ENCODE measurements at regions not wholly inside any gene's neighbourhood (a gene's known extent, or its start where the extent isn't known, plus 50 kb on each side); places are given as distances from the start of the nearest gene placed in this dataset.

DNA sequence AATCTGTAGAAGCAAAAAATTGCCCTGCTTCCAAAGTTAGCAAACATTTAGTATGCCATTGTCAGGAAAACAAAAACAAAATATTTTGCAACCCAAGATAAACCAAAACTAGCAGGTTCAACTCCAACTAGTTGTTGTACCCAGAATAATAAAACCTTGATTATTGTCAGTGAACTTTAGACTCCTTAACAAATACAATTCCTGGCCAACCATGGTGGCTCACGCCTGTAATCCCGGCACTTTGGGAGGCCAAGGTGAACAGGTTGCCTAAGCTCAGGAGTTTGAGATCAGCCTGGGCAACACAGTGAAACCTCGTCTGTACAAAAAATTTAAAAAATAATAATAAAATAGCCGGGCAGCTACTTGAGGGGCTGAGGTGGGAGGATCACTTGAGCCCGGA lies 53.6 kb upstream of the EPCAM start:
- DNase-seq (ENCODE audit: low spot score) = no peak

DNA sequence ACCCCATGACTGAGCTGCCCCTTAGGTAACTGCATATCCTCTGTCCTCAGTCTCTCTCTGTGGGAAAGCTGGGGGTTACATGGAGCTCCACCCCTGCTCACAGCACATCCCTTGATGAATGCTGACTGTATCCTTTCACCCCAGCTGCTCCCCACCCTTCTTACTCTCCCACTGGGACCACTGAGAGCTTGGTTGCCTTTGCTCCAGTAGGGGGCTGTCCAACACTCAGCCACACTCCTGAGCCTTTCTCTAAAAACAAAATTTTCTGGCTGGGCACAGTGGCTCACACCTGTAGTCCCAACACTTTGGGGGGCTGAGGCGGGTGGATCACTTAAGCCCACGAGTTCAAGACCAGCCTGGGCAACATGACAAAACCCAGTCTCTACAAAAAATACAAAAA lies 55.4 kb upstream of the EPCAM start:
- no peak for DNase-seq (ENCODE audit: low spot score)

DNA sequence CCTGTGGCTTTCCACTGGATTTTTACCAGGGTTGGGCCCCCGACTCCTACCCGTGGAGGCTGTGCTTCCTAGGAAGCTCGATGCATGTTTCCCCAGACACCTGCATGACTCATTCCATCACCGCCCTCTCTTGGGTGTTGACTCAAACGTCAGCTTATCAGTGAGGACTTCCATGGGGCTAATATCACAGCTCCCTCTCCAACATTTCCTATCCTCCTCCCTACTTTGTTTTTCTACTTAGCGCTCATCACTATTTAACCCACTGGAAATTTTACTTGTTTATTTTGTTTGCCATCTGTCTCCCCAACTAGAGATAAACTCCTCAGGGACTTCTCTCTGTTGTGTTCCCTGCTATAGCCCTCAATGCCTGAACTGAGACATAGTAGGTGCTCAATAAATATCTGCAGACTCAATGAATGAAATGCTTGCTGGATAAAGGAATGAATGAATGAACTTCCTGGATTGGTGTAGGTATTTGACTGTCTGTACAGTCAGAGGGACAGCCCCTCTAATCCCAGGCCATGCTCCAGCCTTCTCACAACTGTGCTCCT lies 55.9 kb upstream of the EPCAM start:
- DNase-seq (ENCODE audit: low spot score) = peak; percentile 53

DNA sequence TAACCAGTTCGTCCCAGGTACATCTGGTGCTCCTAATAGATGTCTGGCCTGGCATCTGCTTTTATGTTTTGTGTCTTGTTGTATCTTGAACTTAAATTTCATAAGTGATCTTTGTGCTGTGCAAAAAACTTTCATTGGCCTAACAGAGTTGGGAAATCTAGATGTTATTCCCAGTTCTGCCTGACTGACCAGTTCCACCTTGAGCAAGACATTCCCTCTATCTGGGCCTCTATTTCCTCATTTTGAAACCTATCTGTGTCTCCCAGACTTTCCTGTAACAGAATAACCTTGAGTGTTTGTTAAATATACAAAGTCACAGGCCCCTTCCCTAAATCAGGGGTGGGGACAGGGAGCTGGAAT lies 56.6 kb upstream of the EPCAM start:
- DNase-seq (ENCODE audit: low spot score) = no peak

DNA sequence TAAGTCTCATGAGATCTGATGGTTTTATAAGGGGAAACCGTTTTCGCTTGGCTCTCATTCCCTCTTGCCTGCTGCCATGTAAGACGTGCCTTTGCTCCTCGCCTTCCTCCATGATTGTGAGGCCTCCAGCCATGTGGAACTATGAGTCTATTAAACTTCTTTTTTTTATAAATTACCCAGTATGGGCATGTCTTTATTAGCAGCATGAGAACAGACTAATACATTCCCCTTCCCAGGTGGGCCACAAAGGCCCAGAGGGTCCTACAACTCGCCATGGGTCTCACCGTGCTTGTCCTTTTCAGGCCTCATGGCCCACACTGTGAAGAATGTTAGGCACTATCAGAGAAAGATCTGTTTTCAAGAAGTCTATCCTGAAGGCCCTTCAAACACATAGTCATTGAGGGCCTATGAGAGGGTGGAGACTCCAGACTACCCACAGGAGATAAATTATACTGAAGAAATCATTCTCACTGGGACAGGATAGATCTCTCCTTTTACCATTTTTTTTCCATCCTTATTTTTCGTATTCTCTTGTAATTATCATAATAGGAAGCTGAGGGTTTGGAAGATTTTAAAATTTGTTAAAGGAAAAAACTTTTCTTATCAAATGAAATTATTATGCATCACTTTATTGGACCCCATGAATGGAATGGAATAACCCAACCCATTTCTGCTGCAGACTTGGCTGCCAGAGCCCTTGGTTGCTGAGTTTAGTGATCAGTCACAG lies 57.2 kb upstream of the EPCAM start:
- no peak for DNase-seq (ENCODE audit: low spot score)

DNA sequence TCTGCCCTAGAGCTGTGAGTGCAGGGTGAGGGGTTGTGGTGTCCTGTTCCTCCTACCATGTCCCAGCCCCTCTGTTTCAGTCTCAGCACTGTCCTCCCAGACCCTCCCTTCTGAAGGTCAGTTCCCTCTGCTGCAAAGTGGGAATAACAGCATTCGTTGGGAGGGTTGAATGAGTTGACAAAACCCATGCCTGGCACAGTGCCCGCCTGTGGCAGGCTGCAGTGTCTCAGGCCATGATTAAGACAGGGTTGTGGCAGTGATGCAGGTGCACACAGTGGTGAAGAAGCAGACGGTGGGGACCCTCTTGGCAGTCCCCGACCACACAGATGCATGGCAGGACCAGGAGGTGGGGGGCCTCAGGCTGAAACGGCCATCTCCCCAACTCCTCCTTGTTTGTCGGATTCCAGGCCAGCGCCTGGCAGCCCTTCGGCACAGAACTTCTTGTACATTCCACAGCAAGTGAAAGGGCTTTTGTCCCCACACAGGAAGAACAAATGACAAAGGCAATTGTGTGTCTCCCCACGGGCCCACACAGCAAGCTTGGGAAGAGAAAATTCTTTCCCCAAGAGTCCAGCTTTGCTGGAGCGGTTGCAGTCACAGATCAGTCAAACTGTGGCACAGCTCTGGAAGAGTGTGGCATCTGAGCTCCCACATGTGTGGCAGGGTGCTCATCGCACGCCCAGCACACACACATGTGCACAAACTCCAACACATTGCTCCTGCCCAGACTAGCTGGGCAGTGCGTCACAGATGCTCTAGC lies 58.1 kb upstream of the EPCAM start:
- DNase-seq (ENCODE audit: low spot score) = peak; percentile 29

DNA sequence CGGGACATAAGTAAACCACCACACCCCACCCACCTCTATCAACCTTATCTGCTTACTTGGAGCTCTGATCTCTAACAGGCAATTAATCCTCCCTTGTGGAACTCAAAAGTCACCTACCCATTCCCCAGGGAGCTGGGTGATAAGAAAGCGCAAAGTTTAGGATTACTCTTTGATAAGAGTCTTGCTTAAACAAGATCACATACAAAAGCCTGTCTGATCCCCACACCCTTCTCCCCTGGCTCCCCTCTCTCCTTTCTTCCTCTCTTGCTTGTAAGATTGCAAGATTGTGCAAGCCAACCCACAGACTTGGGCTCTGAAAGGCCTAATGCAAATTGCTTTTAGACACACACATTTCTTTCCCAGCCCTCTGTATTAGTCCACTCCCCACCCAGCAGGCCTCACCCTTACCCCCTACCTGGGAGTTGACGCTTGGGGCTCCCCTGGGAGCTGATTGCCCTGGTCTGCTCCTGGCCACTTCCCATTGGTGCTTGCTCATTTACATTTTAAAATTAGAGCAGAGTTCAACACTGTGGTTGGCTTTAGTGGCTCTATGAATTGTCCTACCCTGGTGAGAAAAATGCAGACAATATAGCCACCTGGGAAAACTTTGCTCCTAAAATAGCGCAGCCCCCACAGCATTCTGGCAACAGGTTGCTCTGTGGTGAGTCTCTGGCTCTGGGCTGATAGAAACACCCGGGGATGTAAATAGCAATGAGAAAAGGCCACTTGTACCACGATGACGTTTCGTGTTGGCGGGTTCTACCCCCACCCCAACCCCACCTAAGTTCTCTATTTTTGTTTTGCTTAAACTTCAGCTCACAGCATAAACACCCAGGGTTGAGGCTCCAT lies 58.9 kb upstream of the EPCAM start:
- DNase-seq (ENCODE audit: low spot score) = no peak

DNA sequence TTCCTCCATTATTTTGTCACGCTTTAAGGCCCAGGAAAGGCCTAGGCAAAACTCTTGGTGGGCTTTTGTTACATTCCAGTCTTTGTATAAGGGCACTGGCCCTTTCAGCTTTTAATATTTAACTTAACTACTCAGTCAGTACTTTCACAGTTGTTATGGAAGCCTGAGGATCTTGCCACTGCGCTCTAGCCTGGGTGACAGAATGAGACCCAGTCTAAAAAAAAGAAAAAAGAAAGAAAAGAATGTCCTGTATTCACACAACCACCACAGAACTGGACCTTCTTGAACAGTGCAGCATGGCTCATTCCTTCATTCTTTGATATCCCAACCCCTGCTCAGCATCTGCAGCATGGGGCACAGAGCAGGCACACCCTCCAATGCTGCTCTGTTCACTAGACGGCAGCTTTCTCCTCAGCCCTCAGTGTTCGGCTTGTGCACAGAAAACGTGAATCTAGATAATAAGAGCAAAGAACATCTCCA lies 59.6 kb upstream of the EPCAM start:
- no peak for DNase-seq (ENCODE audit: low spot score)

DNA sequence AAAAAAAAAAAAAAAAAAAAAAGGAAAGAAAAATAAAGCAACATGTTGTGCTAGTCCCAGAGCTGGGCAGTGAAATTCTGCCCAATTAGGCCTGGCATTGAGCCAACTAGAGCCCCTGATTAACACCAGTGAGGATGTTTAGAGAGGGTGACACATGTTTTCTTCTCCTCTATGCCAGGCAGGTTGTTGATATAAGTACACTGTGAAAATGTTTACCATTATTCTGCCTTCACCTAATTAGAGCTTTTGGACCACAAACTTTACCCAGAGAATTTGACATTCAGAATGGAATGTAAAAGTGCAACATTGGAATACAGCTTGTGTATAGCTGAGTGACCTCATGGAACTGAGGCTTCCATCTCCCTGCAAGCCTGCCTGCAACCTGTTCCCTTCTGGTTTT lies 62.0 kb upstream of the EPCAM start:
- DNase-seq (ENCODE audit: low spot score) = no peak

DNA sequence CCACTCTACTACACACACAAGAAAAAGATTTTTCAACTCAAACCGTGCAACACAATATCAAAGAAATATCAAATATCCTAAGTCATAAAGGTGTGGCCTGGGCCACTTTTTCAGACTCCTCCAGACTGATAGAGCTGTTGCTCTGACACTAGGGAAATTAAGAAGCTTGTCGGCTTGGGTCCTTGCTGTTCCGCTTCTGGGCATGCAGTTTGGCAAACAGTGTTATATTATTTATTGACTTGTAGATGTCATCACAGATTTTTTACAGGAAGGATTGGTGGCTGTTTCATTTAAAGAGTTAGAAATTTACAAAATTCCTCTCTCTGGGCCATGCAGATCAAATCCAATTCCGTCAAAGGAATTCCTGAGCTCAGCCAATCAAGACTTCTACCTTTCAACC lies 64.5 kb upstream of the EPCAM start:
- DNase-seq (ENCODE audit: low spot score) = no peak

DNA sequence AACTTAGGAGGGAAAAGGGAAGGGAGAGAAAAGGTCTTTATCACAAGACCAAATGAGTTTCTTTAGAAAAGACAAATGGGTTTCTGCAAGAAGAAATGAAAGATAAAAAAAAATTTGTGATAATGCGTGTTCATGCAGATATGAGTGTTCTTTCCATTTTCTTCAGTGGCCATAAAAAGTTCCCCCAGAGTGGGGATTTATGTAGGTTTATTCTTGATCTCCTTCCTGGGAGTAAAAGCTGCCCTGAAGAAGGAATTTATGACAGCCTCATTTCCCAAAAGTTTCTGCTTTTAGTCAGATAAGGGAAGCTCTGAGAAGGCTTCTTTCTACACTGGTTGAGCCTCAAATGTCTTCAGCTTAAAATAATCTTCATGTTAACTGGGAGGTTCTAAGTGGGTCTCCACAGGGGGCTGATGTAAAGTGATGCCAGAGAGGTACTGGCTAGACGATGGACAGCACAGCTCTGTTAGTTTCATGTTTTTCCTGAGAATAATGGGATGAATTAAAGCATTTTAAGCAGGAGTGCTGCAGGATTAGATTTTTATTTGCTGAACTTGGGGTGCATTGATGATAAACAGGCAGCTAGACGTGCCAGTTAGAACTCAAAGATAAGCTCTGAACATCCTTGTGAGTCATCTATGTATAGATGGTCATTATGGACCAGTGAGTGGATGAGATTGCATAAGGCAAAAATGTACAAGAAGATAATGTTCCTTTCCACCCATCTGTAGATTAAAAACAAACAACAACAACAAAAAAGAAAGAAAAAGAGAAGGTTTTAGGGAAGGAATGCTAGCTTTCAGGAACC lies 65.6 kb upstream of the EPCAM start:
- no peak for DNase-seq (ENCODE audit: low spot score)

DNA sequence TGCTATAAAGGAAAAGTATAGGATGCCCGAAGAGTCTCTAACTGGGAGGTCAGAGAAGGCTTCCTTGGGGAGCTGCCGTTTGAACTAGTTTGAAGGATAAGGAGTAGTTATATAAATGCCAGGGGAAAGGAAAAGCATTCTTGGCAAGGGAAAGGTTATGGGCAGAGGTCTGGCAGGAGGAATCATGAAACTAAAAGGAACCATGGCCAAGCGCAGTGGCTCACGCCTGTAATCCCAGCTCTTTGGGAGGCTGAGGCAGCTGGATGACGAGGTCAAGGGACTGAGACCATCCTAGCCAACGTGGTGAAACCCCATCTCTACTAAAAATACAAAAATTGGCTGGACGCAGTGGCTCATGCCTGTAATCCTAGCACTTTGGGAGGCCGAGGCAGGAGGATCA lies 66.8 kb upstream of the EPCAM start:
- DNase-seq (ENCODE audit: low spot score) = no peak

DNA sequence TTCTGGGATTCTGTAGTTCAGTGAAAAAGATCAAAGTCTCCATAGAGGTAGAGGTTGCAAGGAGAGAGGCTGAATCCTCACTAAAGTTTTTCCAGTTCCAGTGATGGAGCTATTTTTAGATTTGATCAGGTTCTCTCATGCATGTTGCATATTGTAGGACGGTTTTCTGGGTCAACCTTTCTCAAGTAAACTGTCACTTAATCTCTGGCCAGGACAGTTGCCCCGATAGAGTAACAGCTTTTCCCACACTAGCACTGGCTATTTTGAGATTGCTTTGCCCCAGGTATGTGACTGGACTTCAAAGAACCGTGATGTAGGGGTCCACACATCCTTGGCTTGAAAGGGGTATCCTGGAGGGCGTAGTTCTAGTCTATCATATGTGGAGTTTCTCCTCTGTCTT lies 67.4 kb upstream of the EPCAM start:
- no peak for DNase-seq (ENCODE audit: low spot score)

DNA sequence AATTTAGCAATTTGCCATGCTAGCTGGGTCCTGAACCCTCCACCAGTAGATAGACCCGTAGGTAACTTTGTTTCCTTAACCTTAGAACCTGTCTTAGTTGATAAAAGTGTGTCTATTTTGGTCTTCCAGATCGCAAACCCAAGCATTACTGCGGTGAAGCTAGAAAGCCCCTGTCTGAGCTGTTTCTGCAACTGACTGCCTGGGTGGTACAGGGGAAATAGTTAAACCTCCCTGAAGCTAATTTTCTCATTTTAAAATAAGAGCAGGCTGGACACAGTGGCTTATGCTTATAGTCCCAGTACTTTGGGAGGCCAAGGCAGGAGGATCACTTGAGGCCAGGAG lies 67.9 kb upstream of the EPCAM start:
- DNase-seq (ENCODE audit: low spot score) = no peak

DNA sequence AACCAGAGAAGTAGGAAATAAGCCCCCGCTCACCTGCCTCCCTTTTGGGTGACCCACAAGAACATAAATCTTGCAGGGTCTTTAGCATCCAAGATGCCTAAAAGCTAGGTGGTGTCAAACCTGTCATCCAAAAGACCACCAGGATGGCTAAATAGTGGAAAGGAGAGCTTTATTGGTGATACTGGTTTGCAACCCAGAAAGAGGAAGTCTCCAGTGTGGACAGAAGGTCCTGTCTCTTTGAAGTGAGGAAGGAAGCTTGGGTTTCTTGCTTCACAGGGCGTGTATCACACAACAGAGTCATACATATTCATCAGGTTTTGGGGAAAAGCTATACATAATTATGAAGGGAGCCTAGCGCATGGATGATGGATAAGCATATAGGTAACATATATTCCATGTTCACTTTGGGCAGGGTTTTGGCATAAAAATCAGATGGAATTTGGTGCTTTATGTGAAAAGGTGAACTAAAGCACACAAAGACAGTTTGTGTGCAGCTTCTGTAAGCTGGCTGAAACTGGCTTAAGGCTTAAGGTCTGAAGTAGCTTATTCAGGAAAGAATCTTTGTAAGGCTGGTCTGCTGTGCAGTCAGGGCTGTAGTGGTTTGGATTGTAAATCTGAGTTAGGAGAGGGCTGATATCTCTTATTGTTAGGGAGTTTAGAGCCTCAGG lies 68.4 kb upstream of the EPCAM start:
- no peak for DNase-seq (ENCODE audit: low spot score)

DNA sequence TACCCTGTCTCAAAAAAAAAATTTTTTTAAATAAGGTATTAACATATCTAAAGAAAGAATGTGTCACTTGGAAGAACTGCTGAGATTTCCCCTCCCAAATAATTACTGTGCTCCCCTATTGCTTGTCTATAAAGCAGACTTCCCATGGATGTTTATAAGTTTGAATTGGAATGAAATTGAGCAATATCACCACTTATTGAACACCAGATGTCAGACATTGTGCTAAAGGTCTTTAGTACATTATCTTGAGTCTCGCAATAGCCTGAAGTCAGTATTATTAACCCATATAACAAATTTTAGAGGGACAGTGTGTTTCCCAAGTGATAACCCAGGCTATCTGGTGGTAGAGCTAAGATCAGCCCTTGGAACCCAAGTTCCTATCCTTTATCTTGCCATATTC lies 69.0 kb upstream of the EPCAM start:
- DNase-seq (ENCODE audit: low spot score) = no peak

DNA sequence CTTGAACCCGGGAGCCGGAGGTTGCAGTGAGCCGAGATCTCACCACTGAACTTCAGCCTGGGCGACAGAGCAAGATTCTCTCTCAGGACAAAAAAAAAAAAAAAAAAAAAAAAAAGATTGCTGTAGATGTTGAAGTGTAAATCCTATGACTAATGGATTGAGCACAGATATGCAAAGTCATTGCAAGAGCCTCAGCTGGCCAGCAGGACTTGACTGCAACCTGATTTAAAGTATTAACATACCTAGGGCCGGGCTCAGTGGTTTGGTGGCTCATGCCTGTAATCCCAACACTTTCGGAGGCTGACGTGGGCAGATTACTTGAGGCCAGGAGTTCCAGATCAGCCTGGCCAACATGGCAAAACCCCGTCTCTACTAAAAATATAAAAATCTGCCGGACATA lies 69.6 kb upstream of the EPCAM start:
- DNase-seq (ENCODE audit: low spot score) = no peak

DNA sequence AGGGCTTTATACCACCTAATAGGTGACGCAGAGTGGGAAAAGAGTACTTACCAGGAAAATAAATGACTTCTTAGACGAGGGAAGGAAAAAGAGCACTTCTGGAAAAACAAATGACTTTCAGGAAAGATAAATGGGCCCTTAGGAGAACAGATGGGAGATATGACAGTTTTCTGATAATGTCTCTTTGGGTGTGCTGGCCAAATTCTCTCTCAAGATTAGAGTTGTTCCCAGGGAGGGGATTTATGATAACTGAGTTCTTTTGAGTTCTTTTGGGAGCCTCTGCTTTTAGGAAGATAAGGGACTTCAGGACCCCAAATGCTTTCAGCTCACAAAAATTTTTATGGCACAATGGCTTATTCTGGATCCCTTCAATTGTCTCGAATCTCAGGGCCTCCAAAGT lies 70.3 kb upstream of the EPCAM start:
- no peak for DNase-seq (ENCODE audit: low spot score)

DNA sequence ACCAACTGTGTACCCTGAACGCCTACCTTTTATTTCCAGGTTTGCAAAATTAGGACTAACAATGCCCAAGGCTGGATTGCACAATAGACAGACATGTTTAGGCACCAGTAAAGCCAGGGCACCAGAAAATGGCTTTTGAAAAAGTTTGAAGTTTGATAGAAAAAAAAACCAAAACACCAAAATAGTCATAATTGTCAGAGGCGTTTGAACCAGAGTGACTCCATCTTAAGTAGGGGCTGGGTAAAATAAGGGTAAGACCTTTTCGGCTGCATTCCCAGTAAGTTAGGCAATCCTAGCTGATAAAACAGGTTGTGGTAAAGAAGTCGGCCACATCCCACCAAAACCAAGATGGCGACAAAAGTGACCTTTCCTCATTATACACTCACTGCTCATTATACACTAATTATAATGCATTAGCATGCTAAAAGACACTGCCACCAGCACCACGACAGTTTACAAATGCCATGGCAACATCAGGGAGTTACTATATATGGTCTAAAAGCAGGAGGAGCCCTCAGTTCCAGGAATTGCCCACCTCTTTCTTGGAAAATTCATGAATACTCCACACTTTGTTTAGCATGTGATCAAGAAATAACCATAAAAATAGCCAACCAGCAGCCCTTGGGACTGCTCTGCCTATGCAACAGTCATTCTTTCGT lies 71.2 kb upstream of the EPCAM start:
- no peak for DNase-seq (ENCODE audit: low spot score)

DNA sequence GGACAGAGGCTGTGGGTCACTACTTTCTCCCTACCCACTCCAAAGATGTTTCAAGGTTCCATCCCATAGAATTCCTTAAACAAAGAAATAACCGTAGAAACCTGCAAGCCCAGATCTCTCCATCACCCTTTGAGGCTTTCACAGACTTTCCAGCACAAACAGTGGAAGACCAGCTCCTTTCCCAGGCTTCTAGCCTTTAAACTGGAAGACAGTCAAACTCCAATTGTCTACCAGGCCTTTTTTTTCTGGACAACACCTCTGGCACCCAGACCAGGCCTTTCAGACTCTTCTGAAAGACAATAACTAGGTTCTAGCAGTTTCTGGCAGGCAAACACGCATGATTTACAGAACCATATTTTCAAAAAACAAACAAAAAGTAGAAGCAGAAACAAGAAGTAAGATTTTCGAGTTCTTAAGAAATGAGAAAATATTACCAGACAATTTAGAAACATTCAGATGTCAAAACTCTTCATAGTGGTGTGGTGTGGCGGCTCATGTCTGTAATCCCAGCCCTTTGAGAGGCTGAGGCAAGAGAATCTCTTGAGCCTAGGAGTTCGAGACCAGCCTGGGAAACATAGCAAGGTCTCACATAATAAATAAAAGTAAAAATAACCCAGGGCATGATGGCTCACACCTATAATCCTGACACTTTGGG lies 73.0 kb upstream of the EPCAM start:
- no peak for DNase-seq (ENCODE audit: low spot score)

Measured in mucosa of gallbladder (tissue), 1 donor.